ENCODE measurements at regions not wholly inside any gene's neighbourhood (a gene's known extent, or its start where the extent isn't known, plus 50 kb on each side); places are given as distances from the start of the nearest gene placed in this dataset.
"Not testable (repeated sequence)": the region's sequence is repeated elsewhere in the genome, so short reads cannot be mapped to it uniquely, and the experiment has no call there.

DNA sequence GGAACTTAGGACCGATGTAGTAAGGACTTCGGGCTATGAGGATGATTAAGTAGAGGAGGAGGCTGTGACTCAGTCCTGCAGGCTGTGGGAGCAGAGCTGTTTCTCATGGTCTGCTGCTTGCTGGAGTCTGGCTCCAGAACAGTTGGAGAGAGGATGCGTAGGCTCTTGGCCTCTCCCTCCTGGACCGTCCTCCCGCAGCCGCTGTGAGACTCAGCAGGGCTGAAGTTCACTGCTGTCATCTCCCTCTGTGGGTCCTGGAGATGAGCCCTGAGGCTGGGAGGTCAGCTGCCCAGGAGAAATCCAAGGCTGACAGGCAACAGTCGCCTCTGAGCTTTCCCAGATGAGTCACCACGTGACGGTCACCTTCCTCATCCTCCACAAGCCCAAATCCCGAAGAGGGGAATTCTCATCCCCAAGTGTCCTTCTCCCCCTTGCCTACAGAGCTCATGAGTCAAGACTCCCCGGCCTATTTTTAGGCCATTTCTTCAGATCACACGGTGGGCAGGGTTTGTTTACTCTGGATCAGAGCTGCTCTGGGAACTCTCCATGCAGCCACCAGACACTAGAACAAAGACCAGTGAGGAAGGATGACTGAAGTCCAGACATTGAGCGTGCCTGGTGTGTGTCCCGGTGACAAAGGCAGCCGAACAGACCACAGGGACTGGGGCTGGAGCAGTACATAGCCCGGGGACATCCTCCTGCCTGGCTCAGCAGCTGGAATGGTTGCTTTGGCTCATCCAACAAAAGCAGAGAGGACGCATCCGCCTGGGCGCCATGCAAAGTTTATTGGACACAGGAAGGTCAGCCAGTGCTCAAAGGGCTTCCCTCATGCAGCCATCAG lies 137.3 kb upstream of the ZNF469 start:
- TF ChIP-seq, protein P1, sequence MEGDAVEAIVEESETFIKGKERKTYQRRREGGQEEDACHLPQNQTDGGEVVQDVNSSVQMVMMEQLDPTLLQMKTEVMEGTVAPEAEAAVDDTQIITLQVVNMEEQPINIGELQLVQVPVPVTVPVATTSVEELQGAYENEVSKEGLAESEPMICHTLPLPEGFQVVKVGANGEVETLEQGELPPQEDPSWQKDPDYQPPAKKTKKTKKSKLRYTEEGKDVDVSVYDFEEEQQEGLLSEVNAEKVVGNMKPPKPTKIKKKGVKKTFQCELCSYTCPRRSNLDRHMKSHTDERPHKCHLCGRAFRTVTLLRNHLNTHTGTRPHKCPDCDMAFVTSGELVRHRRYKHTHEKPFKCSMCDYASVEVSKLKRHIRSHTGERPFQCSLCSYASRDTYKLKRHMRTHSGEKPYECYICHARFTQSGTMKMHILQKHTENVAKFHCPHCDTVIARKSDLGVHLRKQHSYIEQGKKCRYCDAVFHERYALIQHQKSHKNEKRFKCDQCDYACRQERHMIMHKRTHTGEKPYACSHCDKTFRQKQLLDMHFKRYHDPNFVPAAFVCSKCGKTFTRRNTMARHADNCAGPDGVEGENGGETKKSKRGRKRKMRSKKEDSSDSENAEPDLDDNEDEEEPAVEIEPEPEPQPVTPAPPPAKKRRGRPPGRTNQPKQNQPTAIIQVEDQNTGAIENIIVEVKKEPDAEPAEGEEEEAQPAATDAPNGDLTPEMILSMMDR (IDR thresholded peaks at IDR 0.05; ENCODE audit: poor library complexity) = not testable (repeated sequence)
- not testable (repeated sequence) for TF ChIP-seq EZH2phosphoT487 (IDR thresholded peaks at IDR 0.05; ENCODE audit: low read depth, severe bottlenecking, unreplicated experiment)

Data from hepatocyte (in vitro differentiated cells).